ENCODE measurements at regions not wholly inside any gene's neighbourhood (a gene's known extent, or its start where the extent isn't known, plus 50 kb on each side); places are given as distances from the start of the nearest gene placed in this dataset.

DNA sequence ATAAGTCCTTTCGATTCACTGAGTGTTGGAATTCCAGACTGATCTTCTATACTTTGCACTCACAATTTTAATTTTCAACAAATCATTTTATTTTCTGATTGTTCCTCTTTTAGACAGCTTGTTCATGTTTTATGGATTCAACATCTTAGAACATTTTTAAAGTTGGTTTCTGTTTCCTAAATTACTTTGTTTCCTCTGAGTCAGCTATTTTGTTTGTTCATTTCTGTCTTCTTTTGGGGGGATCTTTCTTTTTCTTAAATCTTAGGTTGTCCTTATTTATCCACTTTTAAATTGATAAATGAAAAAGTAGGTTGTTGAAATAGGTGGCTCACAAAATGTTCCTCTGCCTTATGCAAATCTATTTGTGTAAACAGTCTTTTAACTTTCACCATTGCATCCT is 160.0 kb downstream of the GALC start:
- intact Hi-C loops (cut with micrococcal nuclease), result no loop called here
- no peak for ATAC-seq (ENCODE audit: low read depth)
- CTCF ChIA-PET, result no interaction called here

More for the DNA sequence above, 160.0 kb downstream of the GALC start:
- no peaks in the 10 kb centered on the region for H3K36me3 ChIP-seq (ENCODE audit: control insufficient read depth, insufficient read depth, low read length)
- H2BK120ac ChIP-seq (ENCODE audit: low read depth, low read length), result no peak overlapping the region
- no peak overlapping the region for H3K9ac ChIP-seq (ENCODE audit: low read depth, low read length)
- no peak overlapping the region for H3K56ac ChIP-seq (ENCODE audit: extremely low read depth, insufficient read depth, low read length)
- H2BK15ac ChIP-seq (ENCODE audit: low read depth, low read length), result no peak overlapping the region
- no peak overlapping the region for H3K4me3 ChIP-seq (ENCODE audit: insufficient read depth, low read depth, low read length)
- no peak overlapping the region for H2AK9ac ChIP-seq (replicated peaks; ENCODE audit: low read depth, low read length, poor library complexity)
- H3K9me1 ChIP-seq (ENCODE audit: insufficient read depth, low read length), result no peaks in the 10 kb centered on the region
- no peak overlapping the region for H2BK5ac ChIP-seq (ENCODE audit: low read depth, low read length, poor library complexity, severe bottlenecking)
- no peak overlapping the region for H3K4me2 ChIP-seq (ENCODE audit: low read depth, low read length)
- no peaks in the 10 kb centered on the region for H3K4me1 ChIP-seq (ENCODE audit: control insufficient read depth, insufficient read depth, low read length)
- WGBS, 2 experiments (ENCODE audit: extremely low coverage in 2 of 2, insufficient read length in 1 of 2), result no CpG with 5 or more reads among the region's 1 CpG
- dilution Hi-C loops (cut with HindIII; ENCODE audit: low sequenced_read_pairs, unreplicated experiment) (no loop called here), in situ Hi-C loops (cut with MboI; ENCODE audit: low sequenced_read_pairs) (no loop called here)
- H4K5ac ChIP-seq (ENCODE audit: low read depth, low read length), result no peak overlapping the region
- H4K91ac ChIP-seq (ENCODE audit: insufficient read depth, low read depth, low read length), result no peak overlapping the region
- H2AK5ac ChIP-seq (ENCODE audit: low read depth, low read length), result no peak overlapping the region
- POLR2A ChIA-PET (ENCODE audit: unreplicated experiment), result no interaction called here
- no peaks in the 10 kb centered on the region for H4K20me1 ChIP-seq (ENCODE audit: insufficient read depth, low read length)
- H3K23ac ChIP-seq (ENCODE audit: low read depth, low read length), result no peak overlapping the region
- no TSS peak for BruUV-seq (replicated peaks)
- no peak overlapping the region for H3K4ac ChIP-seq (ENCODE audit: low read depth, low read length)
- no peak overlapping the region for H4K8ac ChIP-seq (ENCODE audit: low read depth in 2 of 2, low read length in 2 of 2)
- H3K18ac ChIP-seq (ENCODE audit: low read depth, low read length), result no peak overlapping the region
- no peaks in the 10 kb centered on the region for H3K79me1 ChIP-seq (ENCODE audit: low read depth in 1 of 2, low read length in 2 of 2)
- DNase-seq, result no peak
- H2AFZ ChIP-seq (replicated peaks; ENCODE audit: low read length, poor library complexity), result no peak overlapping the region
- no peak overlapping the region for H2BK20ac ChIP-seq (ENCODE audit: low read depth, low read length)
- no peak overlapping the region for H3K14ac ChIP-seq (replicated peaks; ENCODE audit: low read depth, low read length)
- H3K9me3 ChIP-seq (ENCODE audit: control insufficient read depth, insufficient read depth, low read length), result peaks cover 4% of the 10 kb centered on the region
- TF ChIP-seq MAFK (IDR thresholded peaks at IDR 0.05; ENCODE audit: low read depth, low read length), result peak; percentile 49
- TF ChIP-seq, protein P1, sequence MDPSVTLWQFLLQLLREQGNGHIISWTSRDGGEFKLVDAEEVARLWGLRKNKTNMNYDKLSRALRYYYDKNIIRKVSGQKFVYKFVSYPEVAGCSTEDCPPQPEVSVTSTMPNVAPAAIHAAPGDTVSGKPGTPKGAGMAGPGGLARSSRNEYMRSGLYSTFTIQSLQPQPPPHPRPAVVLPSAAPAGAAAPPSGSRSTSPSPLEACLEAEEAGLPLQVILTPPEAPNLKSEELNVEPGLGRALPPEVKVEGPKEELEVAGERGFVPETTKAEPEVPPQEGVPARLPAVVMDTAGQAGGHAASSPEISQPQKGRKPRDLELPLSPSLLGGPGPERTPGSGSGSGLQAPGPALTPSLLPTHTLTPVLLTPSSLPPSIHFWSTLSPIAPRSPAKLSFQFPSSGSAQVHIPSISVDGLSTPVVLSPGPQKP (IDR thresholded peaks at IDR 0.05; ENCODE audit: borderline replicate concordance, low read depth, low read length), result no peak
- H3K27ac ChIP-seq (ENCODE audit: insufficient read depth, low read length), result no peak overlapping the region
- H3K27me3 ChIP-seq (ENCODE audit: control insufficient read depth, insufficient read depth, low read length), result no peaks in the 10 kb centered on the region

All from IMR-90 (cell line).